RWPE2 (cell line): ENCODE measurements at regions not wholly inside any gene's neighbourhood (a gene's known extent, or its start where the extent isn't known, plus 50 kb on each side); places are given as distances from the start of the nearest gene placed in this dataset.

Source experiments
- ATAC-seq: fragments of 200-7000 bp; cut with Tn5 transposase; 3 replicates; pipeline ENCODE4 v1.9.1; 2021; ENCODE audit warnings: low read depth
- DNase-seq: peaks from one replicate; pipeline ENCODE4 v3.0.0-alpha.2; 2020; ENCODE audit warnings: low spot score
- H3K27ac ChIP-seq: fragments of 450-650 bp; 2 replicates; pipeline ENCODE4 v1.5.1; 2017; ENCODE audit warnings: mild to moderate bottlenecking; ENCODE audit not compliant: poor library complexity, severe bottlenecking
- H3K27me3 ChIP-seq: fragments of 250-450 bp; sonication (Bioruptor Pico); 2 replicates; pipeline ENCODE4 v1.5.1; 2021; ENCODE audit warnings: mild to moderate bottlenecking, moderate library complexity; ENCODE audit not compliant: insufficient read depth, poor library complexity, severe bottlenecking
- H3K36me3 ChIP-seq: fragments of 250-450 bp; sonication (Bioruptor Pico); 2 replicates; pipeline ENCODE4 v1.5.1; 2020; ENCODE audit warnings: low read depth, mild to moderate bottlenecking, moderate library complexity
- H3K4me1 ChIP-seq: fragments of 250-450 bp; sonication (Bioruptor Pico); 2 replicates; pipeline ENCODE4 v1.5.1; 2021; ENCODE audit warnings: mild to moderate bottlenecking, moderate library complexity; ENCODE audit not compliant: insufficient read depth, poor library complexity, severe bottlenecking
- H3K4me3 ChIP-seq: fragments of 250-450 bp; sonication (Bioruptor Pico); 2 replicates; pipeline ENCODE4 v1.5.1; 2021; ENCODE audit warnings: mild to moderate bottlenecking, moderate library complexity; ENCODE audit not compliant: severe bottlenecking
- H3K9me3 ChIP-seq: fragments of 250-450 bp; sonication (Bioruptor Pico); 2 replicates; pipeline ENCODE4 v1.5.1; 2021; ENCODE audit warnings: mild to moderate bottlenecking, moderate library complexity; ENCODE audit not compliant: severe bottlenecking
- TF ChIP-seq, protein P1 (sequence below): fragments of 450-650 bp; IDR thresholded peaks from one replicate; pipeline ENCODE4 v1.5.1; 2017; ENCODE audit warnings: mild to moderate bottlenecking, moderate library complexity; ENCODE audit not compliant: poor library complexity, severe bottlenecking

DNA sequence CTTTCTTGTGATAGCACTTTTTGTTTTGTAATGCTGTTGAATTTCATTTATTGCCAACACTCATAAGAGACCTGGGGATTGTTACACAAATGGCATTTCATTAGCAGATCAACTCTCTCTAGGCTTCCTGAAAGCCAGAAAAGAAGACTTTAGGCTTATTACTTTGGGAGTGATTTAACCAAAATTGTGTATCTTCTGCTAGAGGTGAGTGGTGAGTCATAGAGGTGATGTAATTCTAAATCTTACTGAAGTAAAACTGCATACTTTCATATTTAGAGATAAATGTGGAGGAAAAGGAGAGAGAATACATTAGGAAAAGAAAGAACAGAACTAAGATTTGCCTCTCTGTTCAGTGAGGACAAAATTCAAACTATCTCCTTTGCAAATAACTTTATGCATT, 304.7 kb upstream of the RGS17 start:
- Histone ChIP-seq H3K4me3 (no peak overlapping the region), H3K27ac (no peak overlapping the region), H3K27me3 (no peaks in the 10 kb centered on the region), H3K4me1 (peaks cover 7% of the 10 kb centered on the region), H3K9me3 (no peaks in the 10 kb centered on the region), H3K36me3 (no peaks in the 10 kb centered on the region)
- no peak for DNase-seq
- TF ChIP-seq, protein P1, sequence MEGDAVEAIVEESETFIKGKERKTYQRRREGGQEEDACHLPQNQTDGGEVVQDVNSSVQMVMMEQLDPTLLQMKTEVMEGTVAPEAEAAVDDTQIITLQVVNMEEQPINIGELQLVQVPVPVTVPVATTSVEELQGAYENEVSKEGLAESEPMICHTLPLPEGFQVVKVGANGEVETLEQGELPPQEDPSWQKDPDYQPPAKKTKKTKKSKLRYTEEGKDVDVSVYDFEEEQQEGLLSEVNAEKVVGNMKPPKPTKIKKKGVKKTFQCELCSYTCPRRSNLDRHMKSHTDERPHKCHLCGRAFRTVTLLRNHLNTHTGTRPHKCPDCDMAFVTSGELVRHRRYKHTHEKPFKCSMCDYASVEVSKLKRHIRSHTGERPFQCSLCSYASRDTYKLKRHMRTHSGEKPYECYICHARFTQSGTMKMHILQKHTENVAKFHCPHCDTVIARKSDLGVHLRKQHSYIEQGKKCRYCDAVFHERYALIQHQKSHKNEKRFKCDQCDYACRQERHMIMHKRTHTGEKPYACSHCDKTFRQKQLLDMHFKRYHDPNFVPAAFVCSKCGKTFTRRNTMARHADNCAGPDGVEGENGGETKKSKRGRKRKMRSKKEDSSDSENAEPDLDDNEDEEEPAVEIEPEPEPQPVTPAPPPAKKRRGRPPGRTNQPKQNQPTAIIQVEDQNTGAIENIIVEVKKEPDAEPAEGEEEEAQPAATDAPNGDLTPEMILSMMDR = no peak
- ATAC-seq = no peak

DNA sequence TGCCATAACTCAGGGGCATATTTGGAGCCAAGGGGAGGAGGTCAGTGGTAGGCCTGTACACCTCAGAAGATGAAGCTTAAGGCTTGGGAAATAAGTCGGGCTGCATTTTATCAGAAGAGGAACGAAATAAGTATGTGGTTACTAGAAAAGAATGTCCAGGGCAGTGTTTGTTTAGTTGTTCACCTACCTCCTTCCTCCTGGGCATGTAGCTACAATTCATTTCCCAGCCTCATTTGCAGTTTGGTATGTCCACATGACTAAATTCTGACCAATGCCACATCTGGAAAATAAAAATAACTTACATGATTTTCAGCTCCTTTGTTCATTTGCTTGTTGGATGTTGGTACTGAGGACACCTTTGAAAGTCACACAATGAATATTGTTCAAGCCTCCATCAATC, 294.5 kb upstream of the RGS17 start:
- Histone ChIP-seq H3K4me3 (no peak overlapping the region), H3K9me3 (no peaks in the 10 kb centered on the region), H3K27me3 (no peaks in the 10 kb centered on the region), H3K36me3 (no peaks in the 10 kb centered on the region), H3K4me1 (peaks cover 18% of the 10 kb centered on the region), H3K27ac (peak overlapping the region; percentile 10)
- DNase-seq = no peak
- peak; percentile 42; the same call in 2 of the 3 replicates for ATAC-seq
- TF ChIP-seq, protein P1 = no peak

DNA sequence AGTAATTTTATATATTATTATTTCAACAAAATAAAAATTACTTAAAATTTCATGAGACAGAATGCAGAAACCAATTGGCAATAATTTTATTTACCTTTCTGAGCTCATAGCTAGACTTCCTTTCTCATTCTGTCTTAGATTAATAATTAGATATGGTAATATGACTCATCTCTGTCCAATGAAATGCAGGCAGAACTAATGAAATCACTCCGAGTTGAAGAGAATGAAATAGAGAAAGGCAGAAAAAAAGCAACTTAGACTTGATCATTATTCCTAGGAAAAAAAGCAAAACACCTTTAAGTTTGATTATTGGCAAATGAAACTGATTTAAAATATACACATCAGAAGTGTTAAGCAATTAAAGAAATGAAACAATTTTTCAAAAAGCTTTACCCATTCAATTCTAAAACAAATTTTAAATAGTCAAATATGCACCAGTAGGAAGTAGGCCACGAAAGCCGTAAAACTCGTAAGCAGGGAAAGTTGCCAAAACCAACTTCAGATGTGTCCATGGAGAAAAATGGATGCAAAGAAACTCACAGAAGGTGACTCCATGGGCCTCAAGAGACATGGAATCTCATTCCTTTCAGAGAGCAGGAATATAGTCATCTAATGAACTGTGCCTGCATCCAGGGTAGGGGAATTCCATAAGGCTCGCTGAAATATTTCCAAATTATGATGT, 293.8 kb upstream of the RGS17 start:
- H3K36me3 ChIP-seq = no peaks in the 10 kb centered on the region
- H3K4me3 ChIP-seq = no peak overlapping the region
- H3K27ac ChIP-seq = peak overlapping the region; percentile 10
- DNase-seq (no peak), ATAC-seq (no peak)
- peaks cover 18% of the 10 kb centered on the region for H3K4me1 ChIP-seq
- TF ChIP-seq, protein P1 = no peak
- H3K27me3 ChIP-seq = no peaks in the 10 kb centered on the region
- H3K9me3 ChIP-seq = no peaks in the 10 kb centered on the region

DNA sequence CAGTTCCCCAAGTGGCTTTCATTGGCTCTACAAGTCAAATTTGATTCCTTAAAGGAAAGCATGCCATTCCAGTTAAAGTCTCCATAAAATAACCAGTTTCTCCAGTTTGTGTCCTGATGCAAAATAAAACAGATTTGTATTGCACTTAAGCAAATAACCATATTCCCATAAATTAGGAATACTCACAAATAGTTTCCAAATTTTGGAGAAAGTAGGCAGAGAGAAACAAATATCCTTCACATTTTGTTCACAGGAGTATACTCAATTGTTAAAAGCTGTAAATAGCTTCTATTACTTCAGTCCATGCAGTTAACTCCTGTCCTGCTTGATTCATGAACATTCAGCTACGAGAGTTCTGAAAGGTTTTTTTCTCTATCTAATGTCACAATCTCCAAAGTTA, 281.4 kb upstream of the RGS17 start:
- ATAC-seq (no peak), DNase-seq (no peak)
- H3K4me3 ChIP-seq = no peak overlapping the region
- no peaks in the 10 kb centered on the region for H3K9me3 ChIP-seq
- TF ChIP-seq, protein P1 = no peak
- no peaks in the 10 kb centered on the region for H3K27me3 ChIP-seq
- no peak overlapping the region for H3K27ac ChIP-seq
- H3K36me3 ChIP-seq = no peaks in the 10 kb centered on the region
- H3K4me1 ChIP-seq = no peaks in the 10 kb centered on the region

DNA sequence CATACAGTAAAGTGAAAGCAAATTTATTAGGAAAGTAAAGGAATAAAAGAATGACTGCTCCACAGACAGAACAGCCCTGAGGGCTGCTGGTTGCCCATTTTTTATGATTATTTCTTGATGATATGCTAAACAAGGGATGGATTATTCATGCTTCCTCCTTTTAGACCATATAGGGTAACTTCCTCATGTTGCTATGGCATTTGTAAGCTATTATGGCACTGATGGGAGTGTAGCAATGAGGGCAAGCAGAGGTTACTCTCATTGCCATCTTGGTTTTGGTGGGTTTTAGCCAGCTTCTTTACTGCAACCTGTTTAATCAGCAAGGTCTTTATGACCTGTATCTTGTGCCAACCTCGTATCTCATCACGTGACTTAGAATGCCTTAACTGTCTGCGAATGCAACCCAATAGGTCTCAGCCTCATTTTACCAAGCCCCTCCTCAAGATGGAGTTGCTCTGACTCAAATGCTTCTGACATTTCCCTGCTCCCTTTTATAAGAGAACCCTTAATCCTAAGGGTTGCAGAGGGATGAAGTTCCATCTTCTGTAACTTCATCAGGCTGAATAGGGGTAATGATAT, 280.1 kb upstream of the RGS17 start:
- Histone ChIP-seq H3K36me3 (no peaks in the 10 kb centered on the region), H3K9me3 (no peaks in the 10 kb centered on the region), H3K27ac (no peak overlapping the region), H3K4me3 (no peak overlapping the region), H3K4me1 (no peaks in the 10 kb centered on the region), H3K27me3 (no peaks in the 10 kb centered on the region)
- TF ChIP-seq, protein P1 = no peak
- DNase-seq = no peak
- no peak for ATAC-seq
